Vagina (tissue), 2 donors: ENCODE measurements at regions not wholly inside any gene's neighbourhood (a gene's known extent, or its start where the extent isn't known, plus 50 kb on each side); places are given as distances from the start of the nearest gene placed in this dataset.

ENCODE experiments used
- POLR2AphosphoS5 ChIP-seq, 2 donors: sonication (generic); formaldehyde crosslinking; IDR thresholded peaks; one replicate each; pipeline ENCODE4 v1.9.0; 2017; ENCODE audit warnings: antibody characterized with exemption in 2 of 2, mild to moderate bottlenecking in 2 of 2, low read depth in 1 of 2; ENCODE audit not compliant: insufficient read depth in 1 of 2
- TF ChIP-seq, protein P1 (sequence below), 3 experiments: fragments of 450-650 bp in 2 of 3; fragments of 200-600 bp in 1 of 3; sonication (generic) in 1 of 3; IDR thresholded peaks; one replicate each; pipeline ENCODE4 v1.5.1; 2017 to 2019; ENCODE audit warnings: antibody characterized with exemption in 3 of 3, mild to moderate bottlenecking in 2 of 3, moderate library complexity in 2 of 3

- TF ChIP-seq, protein P1, sequence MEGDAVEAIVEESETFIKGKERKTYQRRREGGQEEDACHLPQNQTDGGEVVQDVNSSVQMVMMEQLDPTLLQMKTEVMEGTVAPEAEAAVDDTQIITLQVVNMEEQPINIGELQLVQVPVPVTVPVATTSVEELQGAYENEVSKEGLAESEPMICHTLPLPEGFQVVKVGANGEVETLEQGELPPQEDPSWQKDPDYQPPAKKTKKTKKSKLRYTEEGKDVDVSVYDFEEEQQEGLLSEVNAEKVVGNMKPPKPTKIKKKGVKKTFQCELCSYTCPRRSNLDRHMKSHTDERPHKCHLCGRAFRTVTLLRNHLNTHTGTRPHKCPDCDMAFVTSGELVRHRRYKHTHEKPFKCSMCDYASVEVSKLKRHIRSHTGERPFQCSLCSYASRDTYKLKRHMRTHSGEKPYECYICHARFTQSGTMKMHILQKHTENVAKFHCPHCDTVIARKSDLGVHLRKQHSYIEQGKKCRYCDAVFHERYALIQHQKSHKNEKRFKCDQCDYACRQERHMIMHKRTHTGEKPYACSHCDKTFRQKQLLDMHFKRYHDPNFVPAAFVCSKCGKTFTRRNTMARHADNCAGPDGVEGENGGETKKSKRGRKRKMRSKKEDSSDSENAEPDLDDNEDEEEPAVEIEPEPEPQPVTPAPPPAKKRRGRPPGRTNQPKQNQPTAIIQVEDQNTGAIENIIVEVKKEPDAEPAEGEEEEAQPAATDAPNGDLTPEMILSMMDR (IDR thresholded peaks at IDR 0.05), result no peak
- TF ChIP-seq POLR2AphosphoS5 (IDR thresholded peaks at IDR 0.05; ENCODE audit: insufficient read depth in 1 of 2, low read depth in 1 of 2), result no peak
These were observed 186.0 kb upstream of the SHH start for GRCh38 chr7:155998328-155998691.
